Dendritic cell treated with granulocyte-macrophage colony-stimulating factor and Interleukin-4, amounts not matched to agents 40 ng/mL and 50 ng/mL, for 4 days (primary cell): ENCODE measurements at regions not wholly inside any gene's neighbourhood (a gene's known extent, or its start where the extent isn't known, plus 50 kb on each side); places are given as distances from the start of the nearest gene placed in this dataset.

Source experiments
- H3K27ac Mint-ChIP-seq: one replicate; pipeline ENCODE4 v1.8.0; 2022; ENCODE audit warnings: mild to moderate bottlenecking, mixed read lengths
- H3K27me3 Mint-ChIP-seq: one replicate; pipeline ENCODE4 v1.8.0; 2022; ENCODE audit warnings: mild to moderate bottlenecking, mixed read lengths
- H3K36me3 Mint-ChIP-seq: one replicate; pipeline ENCODE4 v1.8.0; 2022; ENCODE audit warnings: low read depth, mixed read lengths
- H3K4me1 Mint-ChIP-seq: one replicate; pipeline ENCODE4 v1.8.0; 2022; ENCODE audit warnings: low read depth, mixed read lengths
- H3K4me3 Mint-ChIP-seq: one replicate; pipeline ENCODE4 v1.8.0; 2022; ENCODE audit warnings: mild to moderate bottlenecking, moderate library complexity, mixed read lengths
- H3K9me3 Mint-ChIP-seq: one replicate; pipeline ENCODE4 v1.8.0; 2022; ENCODE audit warnings: mixed read lengths
- intact Hi-C: fragments of 100-400 bp; cut with micrococcal nuclease; formaldehyde crosslinking; loops from one replicate; pipeline ENCODE4 v1.15.0; 2022

DNA sequence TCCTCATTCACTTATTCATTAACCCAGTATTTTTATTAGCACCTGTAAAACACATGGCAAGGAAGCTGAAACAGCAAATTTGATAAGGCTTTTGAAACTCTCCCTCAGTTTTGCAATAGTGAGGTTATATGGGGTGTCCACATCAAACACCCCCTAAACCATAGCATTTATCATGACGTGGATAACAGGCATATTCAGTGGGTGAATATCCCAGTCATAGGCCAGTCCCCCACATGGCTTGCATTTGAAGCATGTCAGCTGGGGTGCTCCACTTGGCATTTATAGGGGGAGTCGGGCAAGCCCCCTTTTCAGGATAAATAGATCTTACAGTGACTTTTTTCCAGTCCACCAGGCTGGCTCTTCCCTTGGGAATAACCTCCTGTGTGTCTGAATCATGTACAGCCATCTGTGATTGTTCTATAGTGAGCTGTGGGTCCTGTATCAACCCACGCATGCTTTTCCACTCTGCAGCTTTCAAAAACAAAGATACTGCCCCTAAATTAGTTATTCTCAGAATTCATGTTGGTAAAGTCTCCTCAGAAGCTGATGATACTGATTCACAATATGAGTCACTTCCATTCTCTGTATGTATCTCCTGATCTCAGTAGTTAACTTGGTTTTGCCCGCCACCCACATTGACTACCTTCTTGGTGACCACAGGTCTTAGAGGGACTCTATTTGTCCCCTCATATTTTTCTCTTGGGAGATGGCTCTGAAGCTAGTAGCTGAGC, 84.4 kb upstream of the SPIN1 start:
- Mint-ChIP-seq H3K9me3 (no peaks in the 10 kb centered on the region), H3K27me3 (no peaks in the 10 kb centered on the region), H3K27ac (no peak overlapping the region), H3K36me3 (no peaks in the 10 kb centered on the region), H3K4me3 (no peak overlapping the region), H3K4me1 (no peaks in the 10 kb centered on the region)
- intact Hi-C loops, result no loop called here

DNA sequence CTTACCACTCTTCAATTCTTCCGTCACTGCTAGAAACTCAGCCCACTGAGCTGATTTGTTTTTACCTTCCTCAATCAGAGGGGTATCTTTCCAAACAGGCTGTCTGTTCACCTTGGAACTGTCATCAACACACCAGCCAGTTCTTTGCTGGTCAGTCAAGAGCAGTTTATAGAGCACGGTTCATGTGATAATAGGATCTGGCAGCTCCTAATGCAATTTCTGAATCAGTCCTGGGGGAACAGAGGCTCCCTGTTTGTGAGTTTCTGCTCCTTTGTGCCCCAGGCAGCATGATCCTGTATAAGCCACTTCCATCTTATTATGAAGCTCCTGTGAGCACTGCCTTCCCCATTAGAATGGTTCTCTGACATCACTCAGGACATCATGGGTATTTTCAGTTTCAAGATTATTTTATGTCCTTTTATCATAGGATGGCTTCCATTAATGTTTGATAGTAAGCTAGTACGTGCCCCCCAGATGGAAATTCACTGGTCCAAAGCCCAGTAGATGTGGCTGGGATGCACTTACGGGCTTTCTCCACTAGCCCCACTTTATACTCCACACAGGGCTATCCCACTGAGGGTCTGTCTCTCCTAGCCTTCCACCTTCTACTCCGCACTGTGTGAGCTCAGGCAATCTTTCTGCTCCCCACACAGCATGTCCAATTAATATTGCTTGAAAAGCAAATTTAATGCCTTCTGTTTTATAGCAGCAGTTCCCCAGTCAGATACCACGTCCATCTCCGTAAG, 85.5 kb upstream of the SPIN1 start:
- intact Hi-C loops, result no loop called here
- H3K9me3 Mint-ChIP-seq, result no peaks in the 10 kb centered on the region

DNA sequence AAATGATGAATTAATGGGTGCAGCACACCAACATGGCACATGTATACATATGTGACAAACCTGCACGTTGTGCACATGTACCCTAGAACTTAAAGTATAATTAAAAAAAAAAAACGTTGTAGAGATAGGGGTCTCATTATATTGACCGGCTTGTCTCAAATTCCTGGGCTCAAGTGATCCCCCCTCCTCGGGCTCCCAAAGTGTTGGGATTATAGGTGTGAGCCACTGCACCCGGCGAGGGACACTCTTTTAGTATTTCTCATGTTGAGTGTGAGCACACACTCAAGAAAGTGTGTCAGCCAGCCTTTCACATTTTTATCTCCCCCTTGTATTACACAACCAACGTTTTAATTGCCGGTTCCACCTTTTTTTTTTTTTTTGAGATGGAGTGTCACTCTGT, 87.7 kb upstream of the SPIN1 start:
- Mint-ChIP-seq H3K9me3 (no peaks in the 10 kb centered on the region), H3K27ac (no peak overlapping the region), H3K27me3 (peaks cover 1% of the 10 kb centered on the region), H3K36me3 (no peaks in the 10 kb centered on the region), H3K4me1 (no peaks in the 10 kb centered on the region), H3K4me3 (no peak overlapping the region)
- intact Hi-C loops, result no loop called here

More for the DNA sequence above, 85.5 kb upstream of the SPIN1 start:
- H3K4me3 Mint-ChIP-seq, result no peak overlapping the region
- no peaks in the 10 kb centered on the region for H3K4me1 Mint-ChIP-seq
- H3K27ac Mint-ChIP-seq, result no peak overlapping the region
- H3K36me3 Mint-ChIP-seq, result no peaks in the 10 kb centered on the region
- no peaks in the 10 kb centered on the region for H3K27me3 Mint-ChIP-seq

DNA sequence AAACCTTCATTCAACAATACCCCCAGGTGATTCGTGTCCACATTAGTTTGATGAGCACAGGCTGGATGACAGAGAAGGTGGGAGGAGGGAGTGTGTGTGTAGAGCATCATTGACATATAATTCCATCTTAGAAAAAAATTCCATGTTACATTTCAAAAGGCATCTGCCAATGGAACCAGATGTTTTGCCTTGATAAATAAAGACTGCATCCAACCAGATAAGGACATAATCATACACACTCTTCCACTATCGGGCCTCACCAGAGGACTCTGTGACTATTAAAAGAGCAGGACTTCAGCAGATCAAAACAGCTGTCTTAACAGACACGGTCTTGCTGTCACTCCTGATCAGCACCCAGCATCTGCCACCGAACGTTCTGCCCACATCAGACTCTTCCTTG, 96.4 kb upstream of the SPIN1 start:
- Mint-ChIP-seq H3K9me3 (no peaks in the 10 kb centered on the region), H3K36me3 (no peaks in the 10 kb centered on the region), H3K4me3 (no peak overlapping the region), H3K4me1 (no peaks in the 10 kb centered on the region), H3K27me3 (peaks cover 2% of the 10 kb centered on the region), H3K27ac (no peak overlapping the region)
- intact Hi-C loops, result no loop called here

DNA sequence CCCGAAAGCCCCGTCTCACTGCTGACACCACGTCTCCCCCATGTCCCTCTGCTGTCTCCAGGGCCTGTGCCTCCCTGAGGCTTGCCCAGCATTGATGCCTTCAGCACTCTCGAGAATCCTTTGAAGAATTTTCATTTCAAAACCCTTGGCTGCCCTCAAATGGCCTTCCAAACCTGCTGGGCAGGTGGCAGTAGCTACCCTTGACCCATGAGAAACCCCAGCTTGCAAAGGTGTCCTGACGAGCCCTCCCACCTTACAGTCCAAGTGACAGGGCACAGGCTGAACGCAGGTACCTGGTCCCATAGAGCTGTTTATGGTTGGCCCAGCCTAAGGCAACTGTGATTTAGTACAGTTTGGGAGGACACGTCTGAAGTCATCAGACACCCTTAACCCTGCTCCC, 97.2 kb upstream of the SPIN1 start:
- intact Hi-C loops, result no loop called here
- no peaks in the 10 kb centered on the region for H3K36me3 Mint-ChIP-seq
- no peak overlapping the region for H3K4me3 Mint-ChIP-seq
- no peaks in the 10 kb centered on the region for H3K4me1 Mint-ChIP-seq
- no peak overlapping the region for H3K27ac Mint-ChIP-seq
- no peaks in the 10 kb centered on the region for H3K9me3 Mint-ChIP-seq
- peaks cover 2% of the 10 kb centered on the region for H3K27me3 Mint-ChIP-seq

DNA sequence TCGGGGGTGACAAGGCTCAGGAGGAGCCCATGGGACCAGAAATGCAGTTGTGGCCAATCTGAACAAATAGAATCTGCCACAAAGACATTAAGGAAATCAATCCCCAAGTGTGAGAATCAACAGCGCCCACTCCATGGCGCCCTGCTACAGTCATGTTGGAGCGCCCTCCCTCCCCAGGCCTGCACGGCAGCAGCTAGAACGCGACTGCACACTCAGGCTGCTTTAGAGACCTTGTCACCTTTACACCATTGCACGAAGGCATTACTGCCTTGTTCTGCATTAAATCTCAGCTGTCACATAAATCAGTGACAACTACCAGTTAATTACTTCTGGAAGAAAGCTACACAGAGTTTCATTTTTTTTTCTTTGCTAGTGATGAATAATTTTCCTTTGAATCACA, 98.7 kb upstream of the SPIN1 start:
- Mint-ChIP-seq H3K27me3 (peaks cover 3% of the 10 kb centered on the region), H3K4me1 (no peaks in the 10 kb centered on the region), H3K27ac (no peak overlapping the region), H3K4me3 (no peak overlapping the region), H3K9me3 (peaks cover 9% of the 10 kb centered on the region), H3K36me3 (no peaks in the 10 kb centered on the region)
- intact Hi-C loops, result no loop called here

DNA sequence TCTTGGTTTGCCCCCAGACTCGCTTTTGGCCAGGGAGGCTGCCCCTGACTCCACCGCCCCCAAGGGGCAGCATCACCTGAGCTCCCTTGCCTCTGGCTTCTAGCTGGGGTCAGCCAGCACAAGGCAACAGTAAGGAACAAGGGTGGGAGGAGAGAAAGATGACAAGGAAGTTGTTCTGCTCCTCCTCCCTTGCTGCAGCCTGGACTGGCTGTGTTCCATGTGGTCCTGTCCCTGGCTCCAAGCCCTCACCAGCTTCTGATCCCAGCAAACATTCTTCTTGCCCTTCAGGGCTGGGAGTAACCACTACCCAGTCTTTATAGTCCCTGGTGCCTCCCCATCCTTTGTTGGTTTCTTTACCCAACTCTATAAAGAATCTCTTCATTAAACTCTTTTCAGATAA, 100.3 kb upstream of the SPIN1 start:
- intact Hi-C loops, result no loop called here
- Mint-ChIP-seq H3K4me1 (no peaks in the 10 kb centered on the region), H3K27me3 (peaks cover 6% of the 10 kb centered on the region), H3K4me3 (no peak overlapping the region), H3K36me3 (no peaks in the 10 kb centered on the region), H3K27ac (no peak overlapping the region), H3K9me3 (peaks cover 22% of the 10 kb centered on the region)

DNA sequence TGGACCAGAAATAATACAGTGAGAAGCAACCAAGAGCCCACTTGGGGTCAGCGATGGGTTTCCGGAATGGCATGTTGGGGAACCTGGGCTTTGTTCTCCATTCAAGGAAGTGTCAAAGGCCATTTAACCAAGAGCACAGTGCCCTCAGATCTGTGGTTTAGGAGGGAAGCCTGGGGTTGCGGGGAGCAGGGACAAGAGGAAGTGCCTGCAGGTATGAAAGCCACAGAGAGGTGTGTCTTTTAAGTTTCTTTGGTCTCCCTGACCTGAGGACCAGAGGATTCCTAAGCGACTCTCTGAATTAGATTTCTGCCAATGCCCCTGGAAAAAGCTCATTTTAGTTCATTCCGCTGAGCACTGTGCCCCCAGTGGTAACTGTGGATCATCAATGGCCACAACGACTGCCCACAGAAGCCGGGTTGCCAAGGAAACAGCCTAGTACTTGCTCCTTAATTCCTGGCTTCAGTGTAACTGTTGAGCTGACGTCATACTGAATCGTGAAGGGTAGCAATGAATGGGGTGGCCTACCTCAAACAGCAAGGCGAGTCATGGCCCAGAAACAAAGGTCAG, 107.3 kb upstream of the SPIN1 start:
- Mint-ChIP-seq H3K27ac (no peak overlapping the region), H3K27me3 (peaks cover 5% of the 10 kb centered on the region), H3K36me3 (no peaks in the 10 kb centered on the region), H3K4me3 (no peak overlapping the region), H3K9me3 (peaks cover 29% of the 10 kb centered on the region), H3K4me1 (peaks cover 7% of the 10 kb centered on the region)
- intact Hi-C loops, result no loop called here

DNA sequence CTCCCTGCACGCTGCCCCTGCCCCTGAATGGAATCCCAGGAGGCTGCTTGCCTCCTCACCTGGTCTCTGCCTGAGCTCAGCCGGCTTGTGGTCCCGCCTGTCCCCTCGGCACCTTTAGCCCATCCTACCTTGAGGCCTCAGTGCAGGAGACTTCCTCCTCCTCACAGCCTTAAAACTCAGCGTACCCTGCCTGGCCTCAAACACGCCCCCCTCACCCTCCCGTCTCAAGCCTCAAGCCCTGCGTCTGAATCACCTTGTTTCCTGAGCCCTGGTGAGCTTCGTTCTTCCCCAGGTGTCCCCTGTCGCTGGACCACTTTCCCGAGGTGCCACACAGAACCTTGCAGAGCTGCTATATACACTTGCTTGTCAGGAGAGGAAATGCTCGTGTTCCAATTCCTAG, 110.2 kb upstream of the SPIN1 start:
- Mint-ChIP-seq H3K4me3 (no peak overlapping the region), H3K27ac (no peak overlapping the region), H3K9me3 (peaks cover 8% of the 10 kb centered on the region), H3K4me1 (peaks cover 7% of the 10 kb centered on the region), H3K27me3 (peaks cover 1% of the 10 kb centered on the region), H3K36me3 (no peaks in the 10 kb centered on the region)
- intact Hi-C loops, result no loop called here

DNA sequence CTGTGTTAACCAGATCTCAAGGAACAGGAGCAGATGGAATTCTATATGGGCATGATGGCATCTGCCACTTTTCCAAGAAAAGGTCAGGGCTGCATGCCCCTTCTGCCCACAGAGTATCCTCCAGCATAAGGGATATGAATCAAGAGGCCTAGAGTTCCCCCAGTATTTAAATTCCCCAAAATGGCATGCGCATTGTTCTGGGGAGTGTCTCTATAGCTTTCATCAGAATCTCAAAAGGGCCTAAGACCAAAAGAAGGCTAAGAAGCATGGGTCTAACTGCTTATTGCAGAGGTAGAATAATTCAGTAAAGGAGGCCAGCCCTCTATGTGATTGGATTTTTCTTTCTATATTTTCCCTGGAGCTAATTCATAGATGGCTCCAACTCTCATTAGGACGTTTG, 114.2 kb upstream of the SPIN1 start:
- peaks cover 8% of the 10 kb centered on the region for H3K9me3 Mint-ChIP-seq
- no peaks in the 10 kb centered on the region for H3K4me1 Mint-ChIP-seq
- no peaks in the 10 kb centered on the region for H3K27me3 Mint-ChIP-seq
- H3K36me3 Mint-ChIP-seq, result no peaks in the 10 kb centered on the region
- H3K4me3 Mint-ChIP-seq, result no peak overlapping the region
- H3K27ac Mint-ChIP-seq, result no peak overlapping the region
- intact Hi-C loops, result no loop called here

DNA sequence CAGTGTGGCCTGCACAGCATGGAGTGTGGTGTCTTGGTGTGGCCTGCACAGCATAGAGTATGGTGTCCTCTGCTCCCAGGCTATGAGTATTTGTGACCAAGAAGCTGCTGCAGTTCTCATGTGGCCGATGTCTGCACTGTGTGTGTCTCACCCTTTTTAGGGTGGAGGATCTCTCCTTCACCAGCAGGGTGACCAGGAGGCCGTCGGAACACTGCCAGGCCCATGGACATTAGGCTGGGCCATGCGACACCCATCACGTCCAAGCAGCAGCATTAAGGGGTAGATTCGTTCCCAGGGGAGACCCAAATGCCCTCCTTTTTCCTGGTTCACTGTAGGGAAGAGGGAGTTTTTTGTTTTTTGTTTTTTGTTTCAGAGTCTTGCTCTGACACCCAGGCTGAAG, 115.3 kb upstream of the SPIN1 start:
- Mint-ChIP-seq H3K4me1 (no peaks in the 10 kb centered on the region), H3K9me3 (peaks cover 8% of the 10 kb centered on the region), H3K4me3 (no peak overlapping the region), H3K27me3 (no peaks in the 10 kb centered on the region), H3K36me3 (no peaks in the 10 kb centered on the region), H3K27ac (no peak overlapping the region)
- intact Hi-C loops, result no loop called here

DNA sequence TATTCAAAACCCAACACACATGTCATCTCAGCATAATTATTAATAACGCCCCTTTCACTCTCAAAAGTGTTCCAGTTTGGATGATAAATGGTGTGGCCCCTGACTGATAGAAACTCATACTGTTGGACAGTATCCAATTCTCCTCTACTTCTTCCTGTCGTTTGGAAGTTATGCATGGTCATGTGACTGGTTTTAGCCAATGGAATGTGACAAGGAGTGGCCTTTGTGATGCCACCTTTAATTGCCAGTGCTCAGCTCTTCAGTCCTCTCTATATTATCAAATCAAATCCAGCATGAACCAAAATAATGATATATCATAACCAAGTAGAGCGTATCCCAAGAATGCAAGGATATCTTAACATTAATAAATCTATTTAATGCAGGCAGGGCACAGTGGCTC, 117.8 kb upstream of the SPIN1 start:
- Mint-ChIP-seq H3K36me3 (no peaks in the 10 kb centered on the region), H3K4me1 (peaks cover 8% of the 10 kb centered on the region), H3K27ac (no peak overlapping the region), H3K4me3 (no peak overlapping the region), H3K27me3 (no peaks in the 10 kb centered on the region), H3K9me3 (peaks cover 8% of the 10 kb centered on the region)
- intact Hi-C loops, result no loop called here

DNA sequence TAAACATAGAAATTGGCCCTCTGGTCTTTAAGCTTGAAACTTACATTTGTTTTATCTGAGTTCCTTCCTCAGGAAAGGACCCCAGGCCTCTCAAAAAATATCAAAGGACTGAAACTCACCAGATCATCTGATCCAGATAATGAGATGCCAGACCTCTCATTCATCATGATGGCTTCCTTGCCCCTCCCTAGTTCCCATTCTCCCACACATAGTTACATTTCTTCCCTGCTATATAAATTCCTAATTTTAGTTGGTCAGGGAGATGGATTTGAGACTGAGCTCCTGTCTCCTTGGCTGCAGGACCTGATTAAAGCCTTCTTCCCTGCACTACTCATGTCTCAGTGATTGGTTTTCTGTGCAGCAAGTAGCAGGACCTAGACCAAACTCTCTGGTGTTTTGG, 119.4 kb upstream of the SPIN1 start:
- Mint-ChIP-seq H3K9me3 (peaks cover 8% of the 10 kb centered on the region), H3K27me3 (no peaks in the 10 kb centered on the region), H3K36me3 (no peaks in the 10 kb centered on the region), H3K4me1 (peaks cover 8% of the 10 kb centered on the region), H3K27ac (no peak overlapping the region), H3K4me3 (no peak overlapping the region)
- intact Hi-C loops, result no loop called here

DNA sequence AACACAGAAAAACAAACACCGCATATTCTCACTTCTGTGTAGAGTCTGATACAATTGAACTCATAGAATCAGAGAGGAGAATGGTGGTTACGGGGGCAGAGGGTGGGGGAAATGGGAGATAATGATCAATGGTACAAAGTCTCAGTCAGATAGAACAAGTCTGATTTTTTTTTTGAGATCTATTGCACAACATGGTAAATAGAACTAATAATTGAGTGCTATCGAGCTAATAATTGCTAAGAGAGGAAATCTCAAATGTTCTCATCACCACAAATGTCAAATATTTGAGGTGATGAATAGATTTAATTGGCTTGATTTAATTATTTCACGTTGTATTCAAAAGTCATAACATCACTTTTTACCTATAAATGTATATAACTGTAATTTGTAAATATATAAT, 121.0 kb upstream of the SPIN1 start:
- Mint-ChIP-seq H3K9me3 (peaks cover 8% of the 10 kb centered on the region), H3K4me1 (peaks cover 16% of the 10 kb centered on the region), H3K4me3 (no peak overlapping the region), H3K27me3 (no peaks in the 10 kb centered on the region), H3K27ac (no peak overlapping the region), H3K36me3 (no peaks in the 10 kb centered on the region)
- intact Hi-C loops, result no loop called here
